H1 (cell line): ENCODE measurements at regions not wholly inside any gene's neighbourhood (a gene's known extent, or its start where the extent isn't known, plus 50 kb on each side); places are given as distances from the start of the nearest gene placed in this dataset.

Source experiments
- CHD1 ChIP-seq: IDR thresholded peaks from 2 replicates; pipeline ENCODE4 v1.6.1; 2012; ENCODE audit warnings: low read depth, low read length, improper control_type of control experiment
- RAD21 ChIP-seq, 2 experiments: IDR thresholded peaks in 1 of 2; conservative IDR thresholded peaks in 1 of 2; 2 replicates each; pipeline ENCODE4 v1.6.1; 2011; ENCODE audit warnings: low read depth in 2 of 2, low read length in 2 of 2, improper control_type of control experiment in 1 of 2, inconsistent platforms in 1 of 2, mild to moderate bottlenecking in 1 of 2, moderate library complexity in 1 of 2
- RFX5 ChIP-seq: IDR thresholded peaks from 2 replicates; pipeline ENCODE4 v1.6.1; 2011; ENCODE audit warnings: low read depth, low read length, improper control_type of control experiment, borderline replicate concordance
- RNF2 ChIP-seq: fragments of 200-900, 300-1000 bp; sonication (generic); IDR thresholded peaks from 2 replicates; pipeline ENCODE4 v1.7.1; 2016; ENCODE audit warnings: borderline replicate concordance, low read depth, mild to moderate bottlenecking, antibody characterized with exemption, low read length; ENCODE audit not compliant: poor library complexity, severe bottlenecking; ENCODE audit errors: missing control alignments

- no peak for TF ChIP-seq CHD1
- TF ChIP-seq RFX5: no peak
- no peak for TF ChIP-seq RAD21 (IDR thresholded peaks at IDR 0.05 in 1 of 2, conservative IDR thresholded peaks at IDR 0.05 in 1 of 2; ENCODE audit: low read depth in 2 of 2, low read length in 2 of 2)
- no peak for TF ChIP-seq RNF2
Measured at GRCh38 chr20:48105526-48105925, 320.2 kb upstream of the SULF2 start (continued).
